NT2/D1 (cell line): ENCODE measurements at regions not wholly inside any gene's neighbourhood (a gene's known extent, or its start where the extent isn't known, plus 50 kb on each side); places are given as distances from the start of the nearest gene placed in this dataset.

Experiments used
- YY1 ChIP-seq: IDR thresholded peaks from 2 replicates; pipeline ENCODE4 v1.6.1; 2011; ENCODE audit not compliant: insufficient read length, insufficient read depth
- ZNF274 ChIP-seq: IDR thresholded peaks from 2 replicates; pipeline ENCODE4 v1.6.1; 2011; ENCODE audit warnings: mild to moderate bottlenecking, low read depth, low read length

DNA sequence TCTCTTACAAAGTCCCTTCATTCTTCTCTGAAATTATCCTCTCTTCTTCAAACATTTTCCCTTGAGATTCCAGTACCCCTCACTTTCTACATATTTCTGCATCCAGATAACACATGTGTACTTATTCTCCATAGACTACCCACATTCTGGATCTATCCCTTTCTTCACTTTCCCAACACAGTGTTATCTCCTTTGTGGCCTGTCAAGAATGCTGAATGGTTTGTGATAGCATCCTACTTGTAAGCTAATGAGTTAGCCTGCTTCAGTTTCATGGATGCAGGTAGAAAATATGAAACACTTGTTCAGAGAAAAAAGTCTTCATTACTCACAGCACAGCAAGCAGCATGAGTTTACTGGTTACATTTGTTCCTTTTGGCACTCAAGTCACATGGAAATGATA lies 245.4 kb downstream of the HTR1B start:
- TF ChIP-seq YY1 (no peak), ZNF274 (no peak)
